COLO829 (cell line): ENCODE measurements at regions not wholly inside any gene's neighbourhood (a gene's known extent, or its start where the extent isn't known, plus 50 kb on each side); places are given as distances from the start of the nearest gene placed in this dataset.

Source experiments
- DNase-seq: peaks from one replicate; pipeline ENCODE4 v3.0.0; 2012; ENCODE audit warnings: low spot score

DNA sequence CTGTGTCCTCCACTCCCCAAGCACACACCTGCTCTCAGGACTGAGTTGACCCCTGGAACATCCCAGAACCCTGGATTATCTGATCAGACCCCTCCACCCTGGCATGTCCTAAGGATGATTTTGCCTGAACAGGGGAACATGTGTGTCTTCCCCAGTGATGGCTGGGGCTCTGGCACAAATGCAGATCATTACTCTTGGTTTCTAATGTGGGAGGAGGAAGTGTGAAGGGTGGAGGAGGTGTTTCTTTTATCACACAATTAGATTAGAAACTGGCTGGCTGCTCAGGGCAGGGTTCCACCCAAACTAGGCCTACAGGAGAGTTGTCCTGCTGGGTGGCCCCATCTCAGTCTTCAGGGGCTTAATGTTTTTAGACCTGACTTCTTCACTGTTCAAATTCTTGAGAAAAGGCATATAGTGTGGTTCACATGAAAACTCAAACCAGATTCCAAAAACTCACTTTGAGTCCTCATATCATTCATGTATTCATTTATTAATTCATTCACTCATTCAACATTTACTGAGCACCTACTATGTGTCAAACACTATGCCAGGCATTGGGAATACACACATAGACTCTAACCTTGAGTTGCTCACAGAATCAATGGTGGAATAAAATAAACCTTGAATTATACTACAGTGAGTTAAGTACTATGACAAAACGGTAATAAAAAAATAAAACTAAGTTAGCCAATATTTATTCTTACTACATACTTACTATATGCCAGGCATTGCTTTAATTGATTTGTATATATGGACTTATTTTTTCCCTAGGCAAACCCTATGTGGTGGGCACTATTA is 221.8 kb upstream of the JUN start:
- DNase-seq: no peak

- DNase-seq: no peak
Observed at GRCh38 chr1:59006289-59006658, 222.4 kb upstream of the JUN start.

DNA sequence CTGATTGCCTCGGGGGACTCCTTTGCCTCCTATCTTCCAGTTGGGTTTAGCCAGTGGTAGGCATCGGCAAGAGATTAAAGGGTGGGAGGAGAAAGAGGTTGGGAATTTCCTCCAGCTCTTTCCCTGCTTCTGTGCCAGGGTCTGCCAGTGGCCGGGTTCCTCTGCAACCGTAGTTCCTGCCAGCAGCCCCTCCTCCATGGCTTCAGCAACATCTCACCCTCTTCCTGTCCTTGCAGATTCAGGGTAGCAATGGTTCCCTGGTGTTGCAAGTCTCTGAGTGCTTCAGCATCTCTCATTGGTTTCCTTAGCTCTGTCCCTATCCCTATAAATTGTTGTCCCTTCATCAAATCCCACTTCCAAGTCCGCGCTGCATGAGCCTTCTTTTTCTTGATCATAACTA is 223.1 kb upstream of the JUN start:
- no peak for DNase-seq

DNA sequence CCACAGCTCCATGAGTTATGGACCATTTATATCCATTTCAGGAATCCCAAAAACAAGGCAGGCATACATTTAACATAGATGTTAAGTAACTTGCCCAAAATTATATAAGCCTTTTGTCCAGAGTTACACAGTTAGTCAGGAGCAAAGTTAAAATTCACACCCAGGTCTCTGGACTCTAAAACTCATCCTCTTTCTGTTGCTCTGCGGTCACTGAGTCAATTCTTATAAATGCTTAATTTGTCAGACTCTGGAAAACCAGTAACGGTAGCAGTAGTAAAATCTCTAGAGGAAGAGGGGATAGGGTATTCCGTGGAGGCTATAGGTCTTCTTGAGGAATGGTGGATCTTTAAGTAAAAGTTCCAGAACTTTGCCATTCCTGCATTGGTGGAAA is 223.6 kb upstream of the JUN start:
- no peak for DNase-seq

GRCh38 chr1:59007820-59008598 is 224.2 kb upstream of the JUN start:
- no peak for DNase-seq

GRCh38 chr1:59008599-59009347 is 224.9 kb upstream of the JUN start:
- DNase-seq: no peak

- DNase-seq: no peak
Observed at GRCh38 chr1:59011663-59012062, 227.8 kb upstream of the JUN start.

DNA sequence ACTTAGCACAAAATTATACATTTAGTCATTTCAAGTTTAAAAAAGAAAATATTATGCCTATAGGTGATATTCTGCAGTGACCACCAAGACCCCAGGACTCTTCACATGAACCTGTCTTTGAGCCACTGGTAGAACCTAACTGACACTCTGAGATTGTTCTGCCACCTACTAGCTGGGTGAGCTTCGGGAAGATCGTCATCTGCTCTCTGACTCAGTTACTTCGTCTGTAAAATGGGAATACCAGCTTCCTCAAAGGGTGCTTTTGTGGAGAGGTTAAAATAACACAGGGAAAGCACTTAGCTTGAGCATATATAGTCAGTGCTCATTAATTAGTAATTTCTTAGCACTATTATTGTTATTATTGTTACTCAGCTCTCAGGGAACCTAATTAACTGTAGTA is 228.5 kb upstream of the JUN start:
- DNase-seq: no peak

GRCh38 chr1:59013276-59013927 is 229.6 kb upstream of the JUN start:
- DNase-seq: no peak

GRCh38 chr1:59013928-59014279 is 230.1 kb upstream of the JUN start:
- no peak for DNase-seq

DNA sequence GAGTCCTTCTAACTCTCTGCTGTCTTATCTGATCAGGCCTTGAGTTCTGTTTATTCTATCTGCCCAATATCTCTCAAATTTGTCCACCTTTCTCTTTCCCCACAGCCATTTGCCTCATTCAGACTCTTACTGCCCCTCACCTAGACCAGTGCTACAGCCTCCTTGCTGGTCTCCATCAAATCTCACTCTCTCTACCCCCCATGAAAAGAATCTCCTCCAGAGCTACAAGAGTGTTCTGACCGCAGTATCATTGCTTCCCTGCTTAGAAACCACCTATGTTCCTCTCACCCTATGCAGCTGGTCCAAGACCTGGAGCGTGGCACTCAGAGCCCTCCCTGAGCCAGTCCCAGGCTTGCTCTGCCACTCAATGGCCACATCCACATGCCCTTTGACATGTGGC is 231.0 kb upstream of the JUN start:
- DNase-seq: no peak

DNA sequence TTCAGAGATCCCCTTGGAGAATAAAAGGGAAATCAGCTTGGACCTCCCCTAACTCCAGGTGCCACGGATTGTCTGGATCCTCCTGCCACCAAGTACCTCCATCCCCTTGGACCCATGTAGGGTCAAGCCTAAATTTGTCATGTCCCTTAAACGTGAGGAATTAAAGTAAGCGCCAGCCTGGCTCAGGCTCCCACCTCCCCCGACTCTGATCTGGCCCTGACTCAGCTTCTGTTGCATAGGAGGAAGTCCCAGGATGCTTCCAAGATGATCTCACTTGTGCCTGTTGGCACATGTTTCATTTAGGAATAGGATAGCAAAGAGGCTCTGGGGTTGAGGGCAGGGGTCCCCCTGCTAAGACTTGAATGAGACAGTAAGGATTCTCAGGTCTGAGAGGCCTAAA is 231.9 kb upstream of the JUN start:
- no peak for DNase-seq

- no peak for DNase-seq
Observed at GRCh38 chr1:59016390-59016789, 232.5 kb upstream of the JUN start.

DNA sequence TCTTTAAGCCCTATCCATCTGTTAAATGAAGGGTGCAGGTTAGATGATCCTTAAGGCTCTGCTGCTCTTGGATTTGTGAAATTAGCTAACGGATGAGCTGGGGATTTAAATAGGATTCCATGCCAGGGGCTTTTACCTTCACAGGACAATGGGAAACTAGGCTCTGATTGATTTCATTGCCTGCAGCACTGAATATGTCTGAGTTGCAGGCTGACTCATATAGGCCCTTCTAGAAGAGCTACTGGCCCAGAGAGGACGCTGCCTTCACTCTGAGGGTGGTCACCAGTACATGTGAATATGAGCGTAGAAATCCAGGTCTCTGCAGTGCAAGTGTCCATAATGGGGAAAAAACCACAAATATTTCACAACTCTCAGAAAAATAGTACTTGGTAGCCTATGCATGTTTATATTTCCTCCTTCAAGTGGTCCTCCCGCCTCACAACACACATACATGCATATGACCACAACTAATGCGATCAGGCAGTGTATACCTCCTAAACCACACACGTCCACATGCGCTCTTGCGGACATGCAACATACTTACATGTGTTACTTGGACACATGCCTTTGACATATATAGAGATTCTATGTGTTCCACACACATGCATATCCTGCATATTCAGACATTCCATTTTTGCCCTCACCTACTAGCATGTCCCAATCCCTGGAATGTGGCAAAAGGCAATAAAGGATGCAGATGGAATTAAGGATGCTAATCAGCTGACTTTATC is 233.8 kb upstream of the JUN start:
- no peak for DNase-seq

GRCh38 chr1:59018446-59018845 is 234.6 kb upstream of the JUN start:
- no peak for DNase-seq

DNA sequence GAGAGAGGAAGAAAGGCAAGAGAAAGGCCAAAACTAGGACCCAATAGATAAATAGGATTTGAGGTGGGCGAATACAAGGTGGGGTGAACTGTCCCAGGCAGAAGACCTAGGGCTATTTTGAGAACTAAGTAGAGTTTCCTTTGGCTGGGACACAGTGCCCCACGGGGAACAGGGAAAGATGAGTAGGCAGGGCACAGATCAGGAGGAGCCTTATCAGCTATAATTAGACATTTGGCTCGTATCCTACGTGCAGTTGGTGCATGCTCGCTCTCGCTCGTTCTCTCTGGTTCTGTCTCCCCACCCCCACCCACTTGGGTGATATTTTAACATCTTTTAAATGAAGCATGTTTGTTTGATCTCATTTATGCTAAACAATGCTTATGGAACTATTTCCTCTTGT is 235.0 kb upstream of the JUN start:
- DNase-seq: no peak

DNA sequence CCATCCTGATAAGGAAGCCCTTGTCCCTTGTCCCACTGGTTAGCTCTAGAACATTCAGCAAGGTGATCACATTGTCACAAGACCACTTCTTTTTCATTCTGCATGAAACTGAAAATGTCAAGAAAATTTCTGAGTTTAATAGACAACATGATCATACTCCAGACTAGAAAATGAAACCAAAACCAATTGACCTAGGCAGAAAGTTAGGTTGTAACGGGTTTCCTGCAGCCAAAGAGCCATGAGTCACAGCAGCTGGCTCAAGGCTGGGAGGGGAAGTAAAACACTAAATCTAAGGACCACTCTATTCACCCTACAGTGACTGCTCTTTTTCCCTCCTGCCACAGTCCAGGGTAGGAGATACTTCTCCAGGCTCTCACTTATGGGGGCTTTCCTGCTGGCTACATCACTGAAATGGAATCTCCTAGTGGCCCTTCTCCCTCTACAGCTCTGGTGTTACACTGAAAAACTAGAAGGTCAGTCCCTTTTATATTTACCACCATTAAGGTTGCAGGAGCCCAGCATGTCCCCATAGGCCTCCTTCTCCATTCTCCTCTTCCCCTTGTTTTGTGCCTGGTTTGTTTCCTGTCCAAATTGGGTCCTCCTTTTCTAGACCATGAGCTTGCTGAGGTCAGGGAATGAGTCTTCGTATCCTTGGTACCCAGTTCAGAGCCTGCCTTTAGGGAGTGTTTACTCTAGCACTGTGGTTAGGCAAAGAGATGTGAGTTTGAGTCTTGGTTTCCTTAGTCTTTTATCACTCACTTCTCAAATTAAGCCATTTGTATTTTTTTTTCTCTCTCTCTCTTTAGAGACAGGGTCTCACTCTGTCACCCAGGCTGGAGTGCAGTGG is 236.5 kb upstream of the JUN start:
- DNase-seq: peak; percentile 54

DNA sequence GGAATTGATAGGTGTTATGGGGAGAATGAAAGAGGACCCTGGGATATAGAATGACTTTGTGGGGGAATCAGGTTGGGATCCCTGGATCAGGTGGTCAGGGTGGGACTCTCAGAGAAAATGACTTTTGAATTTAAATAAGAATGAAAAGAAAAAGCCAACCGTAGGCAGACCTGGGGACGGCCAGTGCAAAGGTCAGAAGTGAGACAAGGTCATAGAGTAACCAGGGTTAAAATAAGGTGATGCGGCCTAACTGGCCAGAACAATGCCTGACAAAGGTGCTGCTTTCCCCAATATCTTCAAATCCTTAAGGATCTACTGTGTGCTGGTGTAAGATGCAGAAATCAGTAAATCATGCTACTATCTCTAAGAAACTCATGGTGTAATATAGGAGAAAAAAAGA is 238.4 kb upstream of the JUN start:
- no peak for DNase-seq

- DNase-seq: no peak
Observed at GRCh38 chr1:59022799-59023198, 239.0 kb upstream of the JUN start.

GRCh38 chr1:59025201-59025600 is 241.4 kb upstream of the JUN start:
- no peak for DNase-seq

- DNase-seq: no peak
Observed at GRCh38 chr1:59025898-59026426, 242.1 kb upstream of the JUN start.
